ENCODE measurements at regions not wholly inside any gene's neighbourhood (a gene's known extent, or its start where the extent isn't known, plus 50 kb on each side); places are given as distances from the start of the nearest gene placed in this dataset.

DNA sequence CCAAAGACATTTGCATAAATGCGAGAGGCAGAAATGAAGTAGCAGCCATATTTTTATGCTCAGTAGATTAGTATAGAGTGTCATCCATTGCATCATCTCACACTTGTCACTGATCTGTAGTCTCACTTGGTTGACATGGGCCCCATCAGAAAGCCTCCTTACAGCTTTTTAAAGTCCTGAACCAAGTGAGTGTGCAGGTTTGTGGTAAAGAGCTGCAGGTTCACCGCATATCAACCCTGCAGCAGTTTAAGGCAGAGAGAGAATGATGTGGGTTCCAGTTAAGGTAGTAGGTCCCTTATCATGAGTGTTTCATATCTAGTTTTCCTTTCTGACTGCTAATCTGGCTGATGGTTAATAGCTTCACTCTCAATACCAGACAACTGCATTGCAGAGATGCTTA lies 1080.3 kb downstream of the NR2F1-AS1 start:
- H3K4me3 ChIP-seq (ENCODE audit: low read depth, low read length): no peak overlapping the region
- DNase-seq (ENCODE audit: low read depth, low spot score): no peak
- in situ Hi-C loops (cut with HindIII; ENCODE audit: low sequenced_read_pairs): no loop called here
- TF ChIP-seq, protein P1, sequence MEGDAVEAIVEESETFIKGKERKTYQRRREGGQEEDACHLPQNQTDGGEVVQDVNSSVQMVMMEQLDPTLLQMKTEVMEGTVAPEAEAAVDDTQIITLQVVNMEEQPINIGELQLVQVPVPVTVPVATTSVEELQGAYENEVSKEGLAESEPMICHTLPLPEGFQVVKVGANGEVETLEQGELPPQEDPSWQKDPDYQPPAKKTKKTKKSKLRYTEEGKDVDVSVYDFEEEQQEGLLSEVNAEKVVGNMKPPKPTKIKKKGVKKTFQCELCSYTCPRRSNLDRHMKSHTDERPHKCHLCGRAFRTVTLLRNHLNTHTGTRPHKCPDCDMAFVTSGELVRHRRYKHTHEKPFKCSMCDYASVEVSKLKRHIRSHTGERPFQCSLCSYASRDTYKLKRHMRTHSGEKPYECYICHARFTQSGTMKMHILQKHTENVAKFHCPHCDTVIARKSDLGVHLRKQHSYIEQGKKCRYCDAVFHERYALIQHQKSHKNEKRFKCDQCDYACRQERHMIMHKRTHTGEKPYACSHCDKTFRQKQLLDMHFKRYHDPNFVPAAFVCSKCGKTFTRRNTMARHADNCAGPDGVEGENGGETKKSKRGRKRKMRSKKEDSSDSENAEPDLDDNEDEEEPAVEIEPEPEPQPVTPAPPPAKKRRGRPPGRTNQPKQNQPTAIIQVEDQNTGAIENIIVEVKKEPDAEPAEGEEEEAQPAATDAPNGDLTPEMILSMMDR (IDR thresholded peaks at IDR 0.05; ENCODE audit: low read depth, low read length): no peak

DNA sequence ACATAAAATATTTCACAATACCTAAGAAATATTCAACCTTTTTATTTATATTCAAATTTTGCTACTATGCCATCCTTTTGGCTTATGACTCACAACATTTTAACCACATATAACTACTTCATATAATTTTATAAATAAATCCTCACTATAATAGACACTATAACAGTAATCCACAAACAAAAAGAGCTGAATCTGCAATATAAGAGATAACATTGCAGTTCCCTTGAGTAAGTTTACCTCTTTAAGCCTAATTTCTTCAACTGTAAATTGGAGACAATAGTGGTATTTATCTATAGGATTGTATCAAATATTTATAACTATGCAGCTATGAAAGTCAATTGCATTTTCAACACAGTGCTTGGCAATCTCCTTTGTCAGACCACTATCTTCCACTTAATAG lies 1084.5 kb downstream of the NR2F1-AS1 start:
- no peak for DNase-seq (ENCODE audit: low read depth, low spot score)
- no peak overlapping the region for H3K4me3 ChIP-seq (ENCODE audit: low read depth, low read length)
- in situ Hi-C loops (cut with HindIII; ENCODE audit: low sequenced_read_pairs): no loop called here
- TF ChIP-seq, protein P1 (IDR thresholded peaks at IDR 0.05; ENCODE audit: low read depth, low read length): no peak

DNA sequence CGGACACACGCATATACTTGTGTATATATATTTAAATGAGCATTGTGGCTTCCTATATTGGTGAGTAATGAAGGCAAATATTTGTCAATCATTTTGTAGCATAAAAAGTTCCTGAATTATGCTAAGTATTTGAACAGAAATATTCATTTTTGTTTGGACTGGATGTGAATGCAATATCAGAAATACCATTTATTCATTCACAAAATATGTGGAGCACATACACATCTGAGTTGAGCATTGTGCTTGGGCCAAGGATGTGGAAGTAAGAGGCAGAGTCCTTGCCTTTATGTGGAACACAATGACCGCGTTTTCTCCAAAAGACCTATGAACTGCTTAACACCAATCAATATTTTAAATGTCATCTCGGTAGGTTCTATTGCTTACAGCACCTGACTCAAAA lies 1086.5 kb downstream of the NR2F1-AS1 start:
- in situ Hi-C loops (cut with HindIII; ENCODE audit: low sequenced_read_pairs): no loop called here
- TF ChIP-seq, protein P1 (IDR thresholded peaks at IDR 0.05; ENCODE audit: low read depth, low read length): no peak
- DNase-seq (ENCODE audit: low read depth, low spot score): no peak
- H3K4me3 ChIP-seq (ENCODE audit: low read depth, low read length): no peak overlapping the region

DNA sequence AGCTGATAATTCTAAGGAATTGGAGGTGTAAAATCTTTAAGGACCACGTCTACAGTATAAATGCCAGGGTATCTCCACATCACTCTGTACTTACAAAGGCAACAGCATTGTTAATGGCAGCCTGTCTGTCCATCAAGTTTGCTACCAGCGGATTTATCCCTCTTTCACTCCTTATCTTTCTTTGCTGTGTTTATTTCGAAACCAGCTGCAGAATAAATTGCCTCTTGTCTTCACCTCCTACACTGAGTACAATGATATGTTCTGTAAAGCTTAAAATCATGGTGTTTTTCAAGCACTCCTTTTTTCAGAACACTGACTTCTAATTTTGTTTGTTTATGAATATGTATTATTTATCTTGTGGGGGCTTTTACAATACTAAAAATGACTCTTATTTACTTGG lies 1088.1 kb downstream of the NR2F1-AS1 start:
- TF ChIP-seq, protein P1 (IDR thresholded peaks at IDR 0.05; ENCODE audit: low read depth, low read length): no peak
- H3K4me3 ChIP-seq (ENCODE audit: low read depth, low read length): no peak overlapping the region
- in situ Hi-C loops (cut with HindIII; ENCODE audit: low sequenced_read_pairs): no loop called here
- DNase-seq (ENCODE audit: low read depth, low spot score): no peak

DNA sequence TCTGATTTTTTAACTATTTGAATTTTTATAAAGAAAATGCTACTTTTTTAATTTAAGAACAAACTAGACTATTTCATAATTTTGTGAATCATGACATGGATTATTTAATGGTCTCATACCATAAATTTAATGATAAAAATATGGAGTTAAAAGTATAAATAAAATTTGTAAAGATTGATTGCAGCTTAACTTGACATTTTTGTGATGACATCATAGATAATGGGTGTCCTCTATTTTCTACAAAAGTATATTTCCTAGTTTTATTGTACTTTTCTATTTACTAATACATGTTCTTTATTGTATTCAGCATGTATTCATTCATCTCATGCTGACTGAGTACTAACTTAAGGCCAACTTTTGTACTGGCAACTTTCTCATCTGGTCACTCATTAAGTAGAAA lies 1096.5 kb downstream of the NR2F1-AS1 start:
- no peak overlapping the region for H3K4me3 ChIP-seq (ENCODE audit: low read depth, low read length)
- in situ Hi-C loops (cut with HindIII; ENCODE audit: low sequenced_read_pairs): no loop called here
- TF ChIP-seq, protein P1 (IDR thresholded peaks at IDR 0.05; ENCODE audit: low read depth, low read length): no peak
- DNase-seq (ENCODE audit: low read depth, low spot score): no peak

DNA sequence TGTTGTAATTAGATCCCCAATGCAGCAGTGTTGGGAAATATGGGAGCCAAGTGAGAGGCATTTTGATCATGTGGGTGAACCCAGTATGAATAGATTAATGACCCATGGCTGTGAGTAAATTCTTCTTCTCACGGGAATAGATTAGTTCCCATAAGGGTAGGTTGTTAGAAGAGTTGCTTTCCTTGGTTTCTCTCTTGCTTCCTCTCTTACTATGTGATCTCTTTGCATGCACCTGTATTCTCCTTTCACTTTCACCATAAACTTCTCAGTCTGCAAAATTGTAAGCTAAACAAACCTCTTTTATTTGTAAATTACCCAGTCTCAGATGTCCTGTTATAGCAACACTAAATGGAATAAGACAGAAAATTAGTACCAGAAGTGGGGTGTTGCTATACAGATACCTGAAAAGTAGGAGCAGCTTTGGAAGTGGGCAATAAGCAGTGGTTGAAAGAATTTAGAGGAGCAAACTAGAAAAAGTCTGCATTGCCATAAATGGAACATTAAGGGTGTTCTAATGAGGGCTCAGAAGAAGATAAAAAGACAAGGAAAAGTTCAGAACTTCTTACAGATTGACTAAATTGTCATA lies 1090.0 kb upstream of the ARRDC3 start:
- in situ Hi-C loops (cut with HindIII; ENCODE audit: low sequenced_read_pairs): no loop called here
- H3K4me3 ChIP-seq (ENCODE audit: low read depth, low read length): no peak overlapping the region
- TF ChIP-seq, protein P1 (IDR thresholded peaks at IDR 0.05; ENCODE audit: low read depth, low read length): no peak
- no peak for DNase-seq (ENCODE audit: low read depth, low spot score)

DNA sequence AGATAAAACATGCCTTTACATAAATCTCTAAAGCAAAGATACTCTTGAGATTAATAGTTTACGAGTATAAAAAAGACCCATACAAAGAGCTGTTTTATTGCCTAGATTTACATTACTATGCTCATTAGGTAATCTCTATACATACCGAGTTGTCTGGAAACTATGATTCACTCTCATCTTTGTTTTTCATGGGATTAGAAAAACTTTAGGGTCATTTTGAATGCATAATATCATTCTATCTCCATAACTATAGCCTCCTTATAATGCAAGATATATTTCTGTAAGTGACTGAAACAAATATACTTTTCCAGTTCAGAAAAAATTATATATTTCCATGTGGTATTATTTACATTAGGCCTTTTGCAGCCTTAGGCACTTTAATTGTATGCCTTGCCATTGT lies 1088.7 kb upstream of the ARRDC3 start:
- no peak overlapping the region for H3K4me3 ChIP-seq (ENCODE audit: low read depth, low read length)
- TF ChIP-seq, protein P1 (IDR thresholded peaks at IDR 0.05; ENCODE audit: low read depth, low read length): no peak
- no peak for DNase-seq (ENCODE audit: low read depth, low spot score)
- in situ Hi-C loops (cut with HindIII; ENCODE audit: low sequenced_read_pairs): no loop called here
